Fibroblast of lung (primary cell): ENCODE measurements at regions not wholly inside any gene's neighbourhood (a gene's known extent, or its start where the extent isn't known, plus 50 kb on each side); places are given as distances from the start of the nearest gene placed in this dataset.

Experiments used
- DNase-seq, 2 donors: peaks; one replicate each; pipeline versions ENCODE4 v3.0.0 to v3.0.0-alpha.2; 2010; ENCODE audit warnings: low read depth in 2 of 2
- H2AFZ ChIP-seq: 2 replicates; pipeline ENCODE4 v1.5.1; 2012; ENCODE audit warnings: low read length, control low read depth, inconsistent platforms
- H3K27ac ChIP-seq: 2 replicates; pipeline ENCODE4 v1.5.1; 2011; ENCODE audit warnings: low read length, control low read depth; ENCODE audit not compliant: insufficient read depth
- H3K27me3 ChIP-seq: 2 replicates; pipeline ENCODE4 v1.5.1; 2011; ENCODE audit warnings: mild to moderate bottlenecking, low read length; ENCODE audit not compliant: control insufficient read depth, insufficient read depth
- H3K36me3 ChIP-seq: 2 replicates; pipeline ENCODE4 v1.5.1; 2011; ENCODE audit warnings: low read length; ENCODE audit not compliant: control insufficient read depth, insufficient read depth
- H3K4me1 ChIP-seq: 2 replicates; pipeline ENCODE4 v1.5.1; 2011; ENCODE audit warnings: low read length; ENCODE audit not compliant: control insufficient read depth, insufficient read depth; ENCODE audit errors: extremely low read depth
- H3K4me2 ChIP-seq: 2 replicates; pipeline ENCODE4 v1.5.1; 2011; ENCODE audit warnings: low read length, control low read depth; ENCODE audit not compliant: insufficient read depth; ENCODE audit errors: extremely low read depth
- H3K4me3 ChIP-seq, 4 experiments: fragments of 200-600 bp in 1 of 4; sonication (generic) in 1 of 4; replicated peaks in 1 of 4; 2 replicates each; pipeline ENCODE4 v1.5.1; 2011 to 2016; ENCODE audit warnings: low read length in 4 of 4, low read depth in 3 of 4, mild to moderate bottlenecking in 3 of 4, control low read depth in 2 of 4, inconsistent platforms in 1 of 4, mixed read lengths in 1 of 4; ENCODE audit not compliant: insufficient read depth in 1 of 4; ENCODE audit errors: control extremely low read depth in 1 of 4
- H3K79me2 ChIP-seq: 2 replicates; pipeline ENCODE4 v1.5.1; 2012; ENCODE audit warnings: mild to moderate bottlenecking, low read length, inconsistent platforms; ENCODE audit not compliant: control insufficient read depth, insufficient read depth
- H3K9ac ChIP-seq: 2 replicates; pipeline ENCODE4 v1.5.1; 2011; ENCODE audit warnings: mild to moderate bottlenecking, low read length, control low read depth; ENCODE audit not compliant: insufficient read depth
- H3K9me3 ChIP-seq: 2 replicates; pipeline ENCODE4 v1.5.1; 2012; ENCODE audit warnings: low read depth, low read length; ENCODE audit not compliant: control insufficient read depth, insufficient read depth
- H4K20me1 ChIP-seq: 2 replicates; pipeline ENCODE4 v1.5.1; 2011; ENCODE audit warnings: low read length; ENCODE audit not compliant: control insufficient read depth, insufficient read depth; ENCODE audit errors: extremely low read depth
- CTCF ChIP-seq, 2 donors: IDR thresholded peaks in 1 of 2; conservative IDR thresholded peaks in 1 of 2; 1 replicate in 1 of 2; 2 replicates in 1 of 2; pipeline ENCODE4 v1.5.1; 2011 to 2012; ENCODE audit warnings: low read length in 2 of 2, control low read depth in 1 of 2, inconsistent platforms in 1 of 2, low read depth in 1 of 2, mild to moderate bottlenecking in 1 of 2
- EZH2 ChIP-seq: IDR thresholded peaks from 2 replicates; pipeline ENCODE4 v1.5.1; 2012; ENCODE audit warnings: low read length, control low read depth, mild to moderate bottlenecking; ENCODE audit errors: missing control alignments

DNA sequence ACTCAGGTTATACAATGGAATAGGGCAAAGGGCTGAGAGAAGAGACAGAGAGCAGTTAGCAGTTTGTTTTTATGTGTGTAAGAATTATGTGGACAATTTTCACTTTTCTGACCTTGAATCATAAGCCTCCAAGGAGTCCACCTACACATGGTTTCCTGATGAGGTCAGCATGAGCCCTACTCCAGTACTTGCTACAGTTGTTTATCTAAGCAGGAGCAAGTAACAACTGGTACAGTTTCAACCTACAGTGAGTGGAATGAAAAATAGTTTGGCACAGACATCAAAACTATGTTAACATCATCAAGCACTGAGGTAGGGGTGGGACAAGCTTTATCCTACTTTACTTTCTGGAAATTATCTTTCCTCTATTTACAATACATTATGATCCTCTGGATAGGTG, 426.7 kb upstream of the ID4 start:
- H3K9me3 ChIP-seq = no peaks in the 10 kb centered on the region
- no peaks in the 10 kb centered on the region for H3K36me3 ChIP-seq
- H3K4me2 ChIP-seq = no peak overlapping the region
- no peak overlapping the region for H3K9ac ChIP-seq
- no peaks in the 10 kb centered on the region for H4K20me1 ChIP-seq
- H2AFZ ChIP-seq = no peak overlapping the region
- H3K79me2 ChIP-seq = no peaks in the 10 kb centered on the region
- no peak overlapping the region for H3K27ac ChIP-seq
- DNase-seq = peak; percentile 15 to 92
- no peaks in the 10 kb centered on the region for H3K4me1 ChIP-seq
- TF ChIP-seq CTCF (conservative IDR thresholded peaks at IDR 0.05 in 1 of 2, IDR thresholded peaks at IDR 0.05 in 1 of 2; ENCODE audit: low read depth in 1 of 2, low read length in 2 of 2) = no peak
- TF ChIP-seq EZH2 = no peak
- H3K4me3 ChIP-seq = no peak overlapping the region
- no peaks in the 10 kb centered on the region for H3K27me3 ChIP-seq

- DNase-seq = peak; percentile 76 to 80
- H3K9me3 ChIP-seq = no peaks in the 10 kb centered on the region
- H3K9ac ChIP-seq = no peak overlapping the region
- H3K4me2 ChIP-seq = no peak overlapping the region
- H4K20me1 ChIP-seq = no peaks in the 10 kb centered on the region
- no peaks in the 10 kb centered on the region for H3K4me1 ChIP-seq
- H3K4me3 ChIP-seq = no peak overlapping the region
- H3K79me2 ChIP-seq = no peaks in the 10 kb centered on the region
- TF ChIP-seq EZH2 (no peak), CTCF (conservative IDR thresholded peaks at IDR 0.05 in 1 of 2, IDR thresholded peaks at IDR 0.05 in 1 of 2; ENCODE audit: low read depth in 1 of 2, low read length in 2 of 2) (no peak)
- H3K36me3 ChIP-seq = no peaks in the 10 kb centered on the region
- H3K27me3 ChIP-seq = no peaks in the 10 kb centered on the region
- no peak overlapping the region for H3K27ac ChIP-seq
- H2AFZ ChIP-seq = no peak overlapping the region
Measured at GRCh38 chr6:19413323-19413722, 423.8 kb upstream of the ID4 start.

DNA sequence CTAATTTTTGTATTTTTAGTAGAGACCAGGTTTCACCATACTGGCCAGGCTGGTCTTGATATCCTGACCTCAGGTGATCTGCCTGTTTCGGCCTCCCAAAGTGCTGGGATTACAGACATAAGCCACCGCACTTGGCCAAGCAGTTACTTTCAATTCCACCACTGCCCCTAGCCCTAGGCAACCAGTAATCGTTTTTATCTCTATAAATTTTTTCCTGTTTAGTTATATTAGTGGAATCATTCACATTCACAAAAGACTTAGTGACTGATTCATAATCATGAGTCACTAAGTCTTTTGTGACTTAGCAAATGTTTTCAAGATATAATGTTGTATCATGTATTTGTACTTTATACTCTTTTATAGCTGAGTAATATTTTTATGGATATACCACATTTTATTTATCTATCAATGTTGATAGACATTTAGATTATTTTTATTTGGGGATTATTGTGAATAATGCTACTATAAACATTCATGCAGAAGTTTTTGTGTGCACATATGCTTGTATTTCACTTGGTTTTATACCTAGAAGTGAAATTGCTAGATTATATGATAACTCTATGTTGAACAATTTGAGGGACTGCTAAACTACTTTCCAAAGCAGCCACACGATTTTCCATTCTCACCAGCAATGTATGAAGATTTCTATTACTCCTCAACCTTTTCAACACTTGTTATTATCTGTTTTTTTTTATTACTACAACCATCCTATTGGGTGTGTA, 421.4 kb upstream of the ID4 start:
- H3K27ac ChIP-seq = no peak overlapping the region
- H3K4me3 ChIP-seq = no peak overlapping the region
- peak overlapping the region; percentile 8 for H3K4me2 ChIP-seq
- peak; percentile 49 to 86 for DNase-seq
- H3K27me3 ChIP-seq = no peaks in the 10 kb centered on the region
- H3K9ac ChIP-seq = no peak overlapping the region
- TF ChIP-seq CTCF (conservative IDR thresholded peaks at IDR 0.05 in 1 of 2, IDR thresholded peaks at IDR 0.05 in 1 of 2; ENCODE audit: low read depth in 1 of 2, low read length in 2 of 2) (no peak), EZH2 (no peak)
- no peak overlapping the region for H2AFZ ChIP-seq
- H3K9me3 ChIP-seq = no peaks in the 10 kb centered on the region
- H3K79me2 ChIP-seq = no peaks in the 10 kb centered on the region
- H3K36me3 ChIP-seq = no peaks in the 10 kb centered on the region
- no peaks in the 10 kb centered on the region for H4K20me1 ChIP-seq
- H3K4me1 ChIP-seq = no peaks in the 10 kb centered on the region
